ENCODE measurements at regions not wholly inside any gene's neighbourhood (a gene's known extent, or its start where the extent isn't known, plus 50 kb on each side); places are given as distances from the start of the nearest gene placed in this dataset.

GRCh38 chr2:172658945-172659344 lies 76.7 kb upstream of the RAPGEF4 start:
- H3K4me3 ChIP-seq, result no peak overlapping the region
- DNase-seq (ENCODE audit: low spot score in 2 of 2), result no peak
- 95% methylated on average over 5 of the region's 5 CpGs for WGBS
- no peak overlapping the region for H3K27ac ChIP-seq
- H3K9me3 ChIP-seq, result peaks cover 3% of the 10 kb centered on the region
- H3K27me3 ChIP-seq, result no peaks in the 10 kb centered on the region
- H3K4me1 ChIP-seq, result no peaks in the 10 kb centered on the region
- H3K36me3 ChIP-seq, result no peaks in the 10 kb centered on the region
- TF ChIP-seq POLR2A (IDR thresholded peaks at IDR 0.05) (no peak), POLR2AphosphoS5 (IDR thresholded peaks at IDR 0.05) (no peak), EP300 (IDR thresholded peaks at IDR 0.05) (no peak), CTCF (IDR thresholded peaks at IDR 0.05) (no peak)

GRCh38 chr2:172662099-172662498 lies 73.5 kb upstream of the RAPGEF4 start:
- DNase-seq (ENCODE audit: low spot score in 2 of 2), result no peak
- no peak overlapping the region for H3K27ac ChIP-seq
- no peak overlapping the region for H3K4me3 ChIP-seq
- 75% methylated on average over 3 of the region's 3 CpGs for WGBS
- no peaks in the 10 kb centered on the region for H3K36me3 ChIP-seq
- TF ChIP-seq CTCF (IDR thresholded peaks at IDR 0.05), result no peak
- no peak for TF ChIP-seq EP300 (IDR thresholded peaks at IDR 0.05)
- no peak for TF ChIP-seq POLR2AphosphoS5 (IDR thresholded peaks at IDR 0.05)
- TF ChIP-seq POLR2A (IDR thresholded peaks at IDR 0.05), result no peak
- peaks cover 6% of the 10 kb centered on the region for H3K9me3 ChIP-seq
- H3K27me3 ChIP-seq, result no peaks in the 10 kb centered on the region
- H3K4me1 ChIP-seq, result no peaks in the 10 kb centered on the region

GRCh38 chr2:172664766-172665165 lies 70.9 kb upstream of the RAPGEF4 start:
- Histone ChIP-seq H3K27me3 (no peaks in the 10 kb centered on the region), H3K4me3 (no peak overlapping the region), H3K4me1 (no peaks in the 10 kb centered on the region), H3K9me3 (peaks cover 3% of the 10 kb centered on the region), H3K36me3 (no peaks in the 10 kb centered on the region), H3K27ac (no peak overlapping the region)
- no peak for DNase-seq (ENCODE audit: low spot score in 2 of 2)
- TF ChIP-seq POLR2A (IDR thresholded peaks at IDR 0.05) (no peak), EP300 (IDR thresholded peaks at IDR 0.05) (no peak), CTCF (IDR thresholded peaks at IDR 0.05) (no peak), POLR2AphosphoS5 (IDR thresholded peaks at IDR 0.05) (no peak)
- WGBS, result 63% methylated on average over 1 of the region's 1 CpG

GRCh38 chr2:172667581-172668325 lies 67.9 kb upstream of the RAPGEF4 start:
- H3K36me3 ChIP-seq, result no peaks in the 10 kb centered on the region
- H3K9me3 ChIP-seq, result peaks cover 3% of the 10 kb centered on the region
- TF ChIP-seq POLR2AphosphoS5 (IDR thresholded peaks at IDR 0.05) (no peak), CTCF (IDR thresholded peaks at IDR 0.05) (no peak), POLR2A (IDR thresholded peaks at IDR 0.05) (no peak), EP300 (IDR thresholded peaks at IDR 0.05) (no peak)
- whole genome bisulfite sequencing, result 73% methylated on average over 3 of the region's 3 CpGs
- DNase-seq (ENCODE audit: low spot score in 2 of 2), result no peak
- no peaks in the 10 kb centered on the region for H3K4me1 ChIP-seq
- no peaks in the 10 kb centered on the region for H3K27me3 ChIP-seq
- H3K27ac ChIP-seq, result no peak overlapping the region
- H3K4me3 ChIP-seq, result no peak overlapping the region

GRCh38 chr2:172671501-172671900 lies 64.1 kb upstream of the RAPGEF4 start:
- TF ChIP-seq EP300 (IDR thresholded peaks at IDR 0.05) (no peak), POLR2A (IDR thresholded peaks at IDR 0.05) (no peak), POLR2AphosphoS5 (IDR thresholded peaks at IDR 0.05) (no peak)
- Histone ChIP-seq H3K4me1 (no peaks in the 10 kb centered on the region), H3K27me3 (no peaks in the 10 kb centered on the region), H3K4me3 (no peak overlapping the region), H3K27ac (no peak overlapping the region), H3K36me3 (no peaks in the 10 kb centered on the region), H3K9me3 (no peaks in the 10 kb centered on the region)
- no peak for DNase-seq (ENCODE audit: low spot score in 2 of 2)
- 53% methylated on average over 1 of the region's 1 CpG for WGBS

Measured in suprapubic skin (tissue), 4 donors.